Activated CD4-positive, alpha-beta T cell treated with anti-CD3 and anti-CD28 coated beads for 1 hour (primary cell): ENCODE measurements at regions not wholly inside any gene's neighbourhood (a gene's known extent, or its start where the extent isn't known, plus 50 kb on each side); places are given as distances from the start of the nearest gene placed in this dataset.
"Not testable (repeated sequence)": the region's sequence is repeated elsewhere in the genome, so short reads cannot be mapped to it uniquely, and the experiment has no call there.

ENCODE experiments used
- DNase-seq: peaks from one replicate; pipeline ENCODE4 v3.0.0-alpha.2; 2020

DNA sequence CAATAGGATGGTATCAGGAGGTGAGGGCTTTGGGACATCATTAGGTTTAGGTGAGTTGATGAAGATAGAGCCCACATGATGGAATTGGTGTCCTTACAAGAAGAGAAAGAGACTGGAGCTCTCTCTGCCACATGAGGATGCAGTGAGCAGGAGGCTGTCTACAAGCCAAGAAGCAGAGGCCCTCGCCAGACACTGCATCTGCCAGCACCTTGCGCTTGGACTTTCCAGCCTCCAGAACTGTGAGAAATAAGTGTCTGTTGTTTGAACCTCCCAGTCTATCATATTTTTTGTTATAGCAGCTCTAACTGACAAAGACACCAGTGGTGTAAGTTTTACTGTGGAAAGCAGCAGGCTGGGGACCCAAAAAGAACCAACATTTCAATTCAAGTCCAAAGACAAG is 571.1 kb upstream of the ID2 start:
- DNase-seq: no peak

DNA sequence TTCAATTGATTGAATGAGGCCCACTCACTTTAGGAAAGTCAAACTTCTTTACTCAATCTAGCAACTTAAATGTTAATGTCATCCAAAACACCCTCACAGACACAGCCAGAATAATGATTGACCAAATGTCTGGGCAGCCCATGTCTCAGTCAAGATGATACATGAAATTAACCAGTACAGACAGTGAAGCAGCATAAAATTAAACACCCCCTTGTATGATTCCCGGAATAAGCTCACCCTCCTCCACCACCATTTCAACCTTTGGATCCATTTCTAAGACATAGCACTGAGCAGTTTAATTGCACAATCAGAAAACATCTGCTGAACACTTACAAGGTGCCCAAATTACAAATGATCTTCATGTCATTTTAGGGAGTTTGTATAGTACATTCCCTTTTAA is 570.7 kb upstream of the ID2 start:
- DNase-seq: no peak

DNA sequence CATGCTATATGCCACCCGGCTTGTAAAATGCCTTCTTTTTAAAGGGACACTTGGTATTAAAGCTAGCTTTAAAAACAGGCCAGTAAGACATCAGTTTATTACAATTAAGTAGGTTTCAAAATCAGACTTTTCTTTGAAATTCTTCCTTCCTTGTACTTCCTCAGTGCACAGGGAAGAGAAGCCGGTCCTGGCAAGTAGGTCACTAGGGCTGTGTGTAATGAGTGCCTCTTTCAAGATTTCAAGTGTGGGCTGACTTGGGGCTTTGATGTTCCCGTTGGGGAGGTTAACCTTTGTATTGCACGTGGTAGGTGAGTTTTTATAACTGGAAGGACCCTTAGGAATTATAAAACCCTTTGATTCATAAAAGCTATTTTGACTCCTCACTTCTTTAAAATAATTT is 566.4 kb upstream of the ID2 start:
- no peak for DNase-seq

DNA sequence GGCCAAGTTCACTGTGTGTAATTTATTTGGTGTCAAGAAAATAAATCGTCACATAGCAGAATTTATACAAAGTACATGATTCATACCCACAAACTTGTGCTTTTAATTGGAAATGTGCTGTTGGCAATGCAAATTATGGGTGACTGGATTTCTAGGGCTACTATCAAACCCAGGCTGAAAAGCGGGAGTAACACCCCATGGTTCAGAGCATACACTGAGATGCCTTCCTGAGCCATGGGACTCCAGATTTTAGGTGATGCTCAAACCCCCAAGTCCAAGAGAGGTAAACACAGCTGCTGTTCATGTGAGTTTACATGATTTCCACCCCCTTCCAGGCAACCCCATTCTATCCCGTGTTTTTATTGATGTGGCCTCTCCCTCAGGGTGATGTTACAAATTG is 565.9 kb upstream of the ID2 start:
- DNase-seq: no peak

DNA sequence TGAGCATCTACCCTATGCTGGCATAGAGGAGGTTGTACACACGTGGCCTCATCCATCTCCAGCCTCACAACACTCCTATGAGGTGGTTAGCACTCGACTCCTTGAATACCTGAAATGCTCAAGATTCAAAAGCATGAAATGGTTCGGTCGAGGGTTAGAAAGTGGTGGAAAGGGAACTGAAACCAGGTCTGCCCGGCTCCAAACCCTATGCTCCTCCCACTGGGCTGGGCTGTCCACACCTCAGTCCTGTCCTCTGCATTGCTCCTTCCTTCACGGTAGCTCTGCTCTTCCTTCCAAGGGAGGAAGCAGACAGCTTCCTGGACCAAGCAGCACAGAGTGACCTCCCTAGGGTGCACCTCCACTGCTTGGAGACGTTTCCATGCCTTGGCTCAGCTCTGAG is 565.2 kb upstream of the ID2 start:
- no peak for DNase-seq

DNA sequence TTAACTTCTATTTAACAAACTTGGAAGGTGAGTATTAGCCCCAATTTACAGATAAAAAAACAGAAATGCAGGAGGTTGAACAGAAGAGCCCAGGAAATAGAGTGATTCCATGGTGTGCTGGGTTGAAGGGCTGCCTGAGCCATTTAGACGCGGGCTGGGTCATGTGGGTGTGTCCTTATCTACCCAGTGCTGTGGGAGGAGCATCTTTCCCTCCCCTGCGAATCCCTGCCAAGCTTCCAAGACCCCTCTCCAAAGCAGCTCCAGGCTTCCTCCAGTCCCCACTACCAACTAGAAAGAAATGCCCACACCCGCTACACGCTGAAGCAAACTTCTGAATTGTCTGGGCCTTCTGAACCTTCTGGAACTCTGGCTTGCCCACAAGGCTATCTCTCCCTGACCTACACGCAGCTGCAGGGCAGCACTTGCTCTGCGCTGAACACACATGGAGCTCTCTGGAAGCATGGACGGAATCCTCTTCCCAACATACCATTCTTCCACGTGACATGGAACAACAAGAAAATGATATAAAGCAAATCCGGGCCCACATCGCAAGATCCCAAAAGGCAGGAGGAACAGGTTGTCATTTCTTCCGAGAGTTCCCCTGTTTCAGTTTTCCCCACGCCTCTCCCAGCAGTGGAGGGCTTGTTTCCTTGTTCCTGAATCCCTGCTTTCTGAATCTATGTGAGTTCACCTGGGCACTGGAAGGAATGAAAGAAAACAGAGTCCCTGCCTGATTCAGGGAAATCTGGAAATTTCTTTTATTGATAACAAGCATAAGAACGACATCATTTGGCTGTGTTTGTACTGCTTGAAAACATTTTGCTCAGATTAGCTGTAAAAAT is 562.7 kb upstream of the ID2 start:
- DNase-seq: no peak

DNA sequence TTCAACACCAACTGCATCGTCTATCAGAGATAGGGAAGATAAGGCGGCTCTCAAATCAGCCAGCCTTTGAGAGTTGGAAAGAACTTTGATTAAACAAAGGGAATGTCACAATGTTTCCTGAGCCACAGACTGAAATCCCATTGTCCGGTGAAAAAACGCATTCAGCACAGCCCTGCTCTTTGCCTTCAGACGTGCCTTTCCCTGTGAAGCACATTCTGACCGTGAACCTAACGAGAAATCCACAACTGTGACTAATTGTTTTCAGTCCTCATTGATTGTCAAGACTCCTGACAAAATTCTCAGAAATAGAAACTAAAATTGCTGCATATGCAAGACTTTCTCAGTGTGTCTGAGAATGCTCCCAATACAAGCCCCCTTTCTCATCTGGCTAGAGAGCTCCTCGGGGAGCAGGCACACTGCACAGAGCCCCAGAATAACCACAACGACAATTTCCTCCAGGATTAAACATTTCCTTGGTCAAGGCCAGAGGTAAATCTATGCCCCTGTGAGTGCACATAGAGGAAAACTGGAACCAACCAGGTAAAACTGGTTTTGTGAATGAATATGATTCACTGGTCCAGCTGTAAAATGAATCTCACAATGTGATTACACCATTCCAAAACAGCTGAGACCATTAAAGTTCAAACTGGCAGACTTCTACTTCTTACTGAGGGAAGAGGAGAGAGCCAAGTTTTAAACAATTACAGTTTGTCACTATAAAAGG is 561.9 kb upstream of the ID2 start:
- DNase-seq: no peak

DNA sequence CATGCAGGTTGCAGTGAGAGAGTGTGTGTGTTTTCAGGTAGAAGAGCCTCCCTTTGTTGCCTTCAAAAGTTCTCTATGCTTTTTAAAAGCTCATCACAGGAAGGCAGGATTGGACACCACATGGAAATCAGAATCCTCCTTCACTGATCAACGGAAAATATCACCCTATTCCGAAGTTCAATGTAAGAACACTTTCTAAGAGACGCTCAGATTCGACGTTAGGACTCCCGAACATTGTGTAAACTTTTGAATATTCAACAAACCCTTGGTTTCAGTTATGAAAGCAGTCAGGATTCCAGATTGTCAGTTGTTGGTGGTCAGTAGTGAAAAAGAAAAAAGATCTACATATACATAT is 561.4 kb upstream of the ID2 start:
- DNase-seq: no peak

DNA sequence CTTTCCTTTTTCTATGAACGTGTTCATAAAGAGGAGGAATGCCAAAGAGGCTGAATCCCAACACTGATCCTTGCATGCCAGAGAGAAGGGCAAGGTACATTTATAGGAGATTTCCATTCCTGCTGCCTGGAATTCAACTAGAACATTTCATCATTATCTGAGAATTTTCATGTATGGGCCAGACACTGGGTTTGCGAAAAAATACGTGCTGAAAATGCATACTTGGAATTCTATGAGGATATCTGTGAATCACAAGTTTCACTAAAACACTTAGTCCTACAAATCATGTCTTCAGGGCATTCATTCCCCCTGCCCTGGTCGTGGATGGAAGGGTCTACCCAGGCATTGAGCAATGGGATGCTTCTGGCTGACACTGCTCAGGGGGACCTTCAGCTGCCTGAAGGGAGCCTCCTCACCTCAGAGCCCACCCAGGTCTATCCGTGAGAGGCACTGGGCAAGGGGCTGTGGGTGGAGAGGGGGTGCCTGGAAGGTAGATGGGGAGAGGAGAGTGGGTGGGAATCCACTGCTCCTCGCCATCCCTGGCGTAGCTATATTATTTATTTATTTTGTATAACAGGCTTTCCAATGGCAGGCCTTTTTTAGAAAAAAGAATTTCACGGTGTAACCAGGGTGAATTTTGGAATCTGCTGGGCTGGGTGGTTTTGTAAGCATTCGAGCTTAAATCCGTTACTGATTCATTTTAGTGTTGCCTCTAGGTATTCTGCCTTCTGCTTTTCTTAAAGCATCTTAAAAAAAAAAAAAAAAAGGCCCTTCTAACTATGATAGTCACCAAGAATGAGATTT is 560.6 kb upstream of the ID2 start:
- DNase-seq: no peak

DNA sequence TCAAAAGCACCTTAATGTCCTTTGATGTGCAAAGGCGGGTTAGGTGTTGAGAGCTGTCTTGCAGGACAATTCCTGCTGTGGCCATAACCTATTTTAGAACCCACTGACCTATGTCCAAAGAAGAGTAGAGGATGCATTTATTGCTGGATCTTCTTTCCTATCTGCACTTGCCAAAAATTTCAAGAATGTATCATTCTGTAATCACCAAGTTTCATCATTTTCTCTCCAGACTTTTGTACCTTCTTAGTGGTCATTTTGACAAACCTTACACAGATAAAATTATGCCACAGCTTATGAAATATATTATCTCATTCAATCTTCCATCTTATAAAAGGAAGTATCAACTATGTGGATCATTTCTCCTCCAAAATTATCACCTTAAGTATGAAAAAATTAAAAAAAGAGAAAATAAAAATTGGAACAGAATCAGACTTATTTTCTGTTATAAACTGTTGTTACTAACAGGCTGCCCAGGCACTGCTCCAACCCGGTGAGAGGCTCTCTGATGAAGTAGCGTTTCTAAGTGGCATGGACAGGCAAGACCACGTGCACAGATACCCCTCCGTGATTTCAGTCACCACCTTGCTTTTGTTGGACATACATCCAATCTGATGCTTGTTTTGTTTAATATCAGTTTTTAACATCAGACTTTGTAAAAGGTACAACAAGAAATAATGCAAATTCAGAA is 559.9 kb upstream of the ID2 start:
- DNase-seq: no peak

DNA sequence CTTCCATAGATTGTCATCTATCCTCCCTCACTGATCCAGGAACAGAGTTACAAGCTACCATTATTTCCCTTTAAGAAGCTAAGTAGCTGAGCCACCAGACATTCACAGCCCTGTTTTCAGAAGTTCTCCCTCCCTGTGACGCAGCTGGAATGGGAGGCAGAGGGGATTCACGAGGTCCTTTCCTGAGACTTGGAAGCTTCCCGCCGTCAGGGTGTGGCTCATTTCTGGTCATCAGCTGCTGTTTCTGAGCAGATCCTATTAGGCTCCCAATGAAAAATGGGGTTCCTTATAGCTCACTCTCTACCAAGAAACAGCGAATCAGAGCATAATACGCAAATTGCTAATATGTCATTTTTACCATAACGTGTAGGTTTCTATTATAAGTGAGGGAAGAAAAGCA is 559.3 kb upstream of the ID2 start:
- no peak for DNase-seq

DNA sequence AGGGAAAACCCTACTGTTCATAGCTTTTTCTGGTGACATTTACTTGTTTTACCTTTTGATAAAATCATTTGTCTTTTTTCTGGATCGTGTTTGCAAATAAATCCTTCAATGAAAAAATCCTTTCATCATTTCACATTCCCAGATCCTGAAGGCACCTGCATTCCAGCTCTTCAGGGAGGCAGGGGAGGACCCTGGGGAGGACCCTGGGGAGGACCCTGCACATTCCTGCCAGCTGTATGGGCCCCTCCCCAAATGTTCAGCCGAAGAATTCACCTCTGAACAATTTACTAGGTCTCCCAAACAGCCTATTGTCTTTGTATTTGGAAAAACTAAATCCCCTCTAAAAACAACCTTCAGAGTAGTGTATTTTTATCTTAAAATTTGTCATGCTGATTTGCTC is 558.4 kb upstream of the ID2 start:
- no peak for DNase-seq

DNA sequence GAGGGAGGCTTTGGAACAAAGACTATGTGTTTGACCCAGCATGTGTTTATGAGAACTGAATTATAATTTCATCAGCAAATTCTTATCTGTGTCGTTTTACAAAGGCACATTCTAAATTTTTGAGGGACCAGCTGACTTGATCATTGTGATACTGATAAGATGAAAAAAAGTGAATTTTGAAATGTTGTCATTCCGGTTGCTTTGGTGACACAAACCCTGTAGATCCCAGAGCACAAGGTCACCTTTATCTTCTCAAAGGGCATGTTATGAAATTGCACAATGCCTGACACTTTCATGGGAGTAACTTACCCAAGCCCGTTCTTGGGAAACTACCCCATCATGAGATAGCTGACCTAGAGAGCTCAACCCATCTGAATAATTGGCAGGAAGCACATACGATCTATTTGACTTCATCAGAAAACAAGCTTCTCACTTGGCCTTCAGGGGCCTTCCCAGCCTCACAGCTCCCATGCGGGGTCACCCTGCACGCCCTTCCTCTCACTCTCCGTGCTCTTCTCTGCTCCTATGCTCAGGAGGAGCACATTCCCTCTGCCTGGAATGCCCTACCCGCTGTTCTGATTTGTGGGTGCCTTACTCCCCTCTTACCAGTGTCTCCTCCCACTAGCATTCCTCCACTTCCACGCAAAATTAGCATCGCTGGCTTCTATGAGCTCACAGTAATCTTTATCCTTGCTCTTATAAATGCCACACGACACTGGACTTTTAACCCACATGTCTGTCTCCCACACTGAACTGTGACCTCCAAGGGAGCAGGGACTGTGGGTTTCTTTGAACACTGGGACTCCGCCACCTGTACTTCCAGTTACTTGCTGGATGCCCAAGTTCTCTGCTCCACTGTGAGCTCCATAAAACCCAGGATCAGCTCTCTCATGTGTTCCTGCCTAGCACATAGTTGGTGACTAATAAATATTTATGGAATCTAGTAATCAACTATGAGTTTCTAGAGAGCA is 555.8 kb upstream of the ID2 start:
- DNase-seq: no peak

DNA sequence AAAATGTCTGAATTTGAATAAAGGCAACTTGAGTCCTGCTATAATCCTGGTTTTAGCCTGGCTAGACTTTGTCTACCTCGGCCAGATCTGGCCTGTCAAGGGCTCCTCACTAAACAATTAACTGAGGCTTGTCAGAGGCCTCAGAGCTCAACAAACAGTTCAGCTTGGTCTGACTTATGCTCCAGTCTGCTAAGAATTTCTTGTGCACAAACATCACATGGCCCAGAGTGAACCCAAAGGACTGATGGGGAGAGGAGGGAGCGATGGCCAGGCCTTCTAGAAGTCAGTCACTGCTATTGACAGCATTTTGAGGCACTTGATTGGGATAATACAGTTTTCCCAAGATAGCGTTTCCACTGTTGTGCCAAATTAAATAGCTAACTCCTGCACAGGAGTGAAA is 555.1 kb upstream of the ID2 start:
- DNase-seq: no peak

DNA sequence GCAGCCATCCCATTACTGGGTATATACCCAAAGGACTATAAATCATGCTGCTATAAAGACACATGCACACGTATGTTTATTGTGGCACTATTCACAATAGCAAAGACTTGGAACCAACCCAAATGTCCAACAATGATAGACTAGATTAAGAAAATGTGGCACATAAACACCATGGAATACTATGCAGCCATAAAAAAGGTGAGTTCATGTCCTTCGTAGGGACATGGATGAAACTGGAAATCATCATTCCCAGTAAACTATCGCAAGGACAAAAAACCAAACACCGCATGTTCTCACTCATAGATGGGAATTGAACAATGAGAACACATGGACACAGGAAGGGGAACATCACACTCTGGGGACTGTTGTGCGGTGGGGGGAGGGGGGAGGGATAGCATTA is 550.4 kb upstream of the ID2 start:
- not testable (repeated sequence) for DNase-seq

DNA sequence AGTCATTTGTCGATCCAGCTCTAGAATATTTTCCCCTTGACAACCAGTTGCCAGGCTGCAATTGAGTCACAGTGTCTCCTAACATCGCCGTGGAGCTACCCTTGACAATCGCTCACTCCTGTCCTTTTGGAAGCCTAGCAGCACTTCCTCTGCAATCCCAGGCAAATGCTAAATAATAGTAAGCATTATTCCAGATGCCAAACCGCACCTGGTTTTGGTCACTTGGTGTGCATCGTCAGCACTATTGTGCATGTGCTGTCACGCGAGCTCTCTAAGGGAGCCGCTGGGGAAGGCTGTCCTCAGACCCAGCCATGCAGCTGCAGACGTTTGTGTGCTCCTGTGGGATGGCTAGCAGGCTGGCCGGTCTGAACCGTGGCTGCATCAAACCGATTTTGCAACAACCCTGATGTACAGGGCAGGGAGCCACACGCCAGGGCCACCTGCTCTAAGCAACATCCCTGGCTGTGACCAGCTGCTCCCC is 549.5 kb upstream of the ID2 start:
- DNase-seq: no peak

DNA sequence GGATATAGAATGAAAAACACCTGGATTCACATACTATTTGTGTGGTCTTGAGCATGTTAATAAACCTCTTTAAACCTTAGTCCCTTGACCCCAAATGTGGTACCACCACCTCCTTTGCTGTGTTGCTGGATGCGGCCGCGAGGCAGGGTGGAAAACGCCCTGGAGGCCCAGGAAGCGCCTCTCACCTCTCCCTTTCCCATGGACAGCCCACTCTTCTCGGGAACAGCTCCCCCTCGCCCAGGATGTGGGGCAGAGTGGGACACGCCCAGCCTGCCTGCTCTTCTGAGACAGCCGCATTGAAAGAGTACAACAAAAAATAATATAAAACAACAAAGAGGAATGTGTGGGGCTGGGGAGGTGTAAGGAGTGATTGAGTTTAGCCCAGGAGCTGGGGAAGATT is 549.0 kb upstream of the ID2 start:
- DNase-seq: no peak

DNA sequence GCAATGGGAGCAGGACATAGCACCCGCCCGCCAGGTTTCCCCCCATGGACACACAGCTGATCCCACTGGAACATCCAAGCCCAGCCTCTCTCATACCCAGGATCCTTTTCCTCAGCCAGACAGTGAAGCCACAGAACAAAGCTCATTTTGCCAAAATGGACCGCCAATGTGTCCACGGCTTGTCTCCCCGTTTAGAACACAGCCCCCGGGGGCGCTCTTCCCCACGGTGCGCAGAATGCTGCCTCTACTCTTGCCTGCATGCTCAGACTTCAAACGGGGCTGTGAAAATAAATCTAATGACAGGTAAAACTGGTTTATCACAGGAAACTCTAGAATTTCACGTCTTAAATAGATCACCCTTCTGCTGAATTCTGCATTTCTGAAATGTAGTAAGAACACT is 548.5 kb upstream of the ID2 start:
- DNase-seq: no peak

DNA sequence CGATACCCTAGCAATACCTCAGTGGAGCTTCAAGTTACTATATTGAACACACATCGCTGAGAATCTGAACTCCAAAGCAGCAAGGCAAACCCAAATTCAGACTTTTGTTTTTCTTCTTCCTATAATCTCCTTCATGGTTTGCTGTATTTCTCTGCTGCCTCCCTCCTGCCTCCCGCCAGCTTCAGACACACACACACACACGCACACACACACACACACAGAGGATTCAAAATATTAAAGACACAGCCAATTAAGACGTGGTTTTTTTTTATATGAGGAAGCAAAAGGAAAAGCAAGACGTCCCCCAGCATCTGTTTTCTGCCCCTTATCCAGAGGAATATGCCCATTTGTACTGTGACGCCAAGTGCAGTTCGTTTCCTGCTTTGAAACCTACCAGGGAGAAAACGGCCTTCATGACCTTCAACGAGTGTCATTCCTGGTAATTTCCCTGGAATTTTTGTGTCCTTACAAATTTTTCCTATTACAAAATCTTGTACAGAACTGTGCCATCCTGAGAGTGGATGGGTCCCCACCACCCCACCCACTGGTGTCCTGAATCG is 547.9 kb upstream of the ID2 start:
- DNase-seq: no peak

DNA sequence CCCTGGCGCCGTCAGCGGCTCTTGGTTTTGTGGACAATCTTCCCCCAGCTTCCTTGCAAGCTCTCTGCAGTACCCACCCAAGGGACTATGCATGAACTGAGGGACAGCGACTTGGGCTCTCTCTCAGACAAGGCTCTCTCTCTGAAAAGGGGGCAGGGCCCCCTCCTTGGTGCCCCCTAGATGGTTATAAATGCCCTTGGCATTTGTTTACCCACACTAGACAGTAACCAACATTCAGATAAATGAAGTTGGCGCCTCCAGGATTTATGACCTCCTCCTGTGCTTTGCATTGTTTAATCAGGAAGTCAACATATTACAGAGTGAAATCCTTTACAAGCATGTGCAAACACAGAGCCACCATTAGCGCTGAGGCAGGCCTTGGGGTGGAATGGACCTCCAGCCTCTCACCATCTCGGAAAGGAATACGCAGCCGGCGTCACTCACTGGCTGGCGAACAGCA is 547.4 kb upstream of the ID2 start:
- no peak for DNase-seq

DNA sequence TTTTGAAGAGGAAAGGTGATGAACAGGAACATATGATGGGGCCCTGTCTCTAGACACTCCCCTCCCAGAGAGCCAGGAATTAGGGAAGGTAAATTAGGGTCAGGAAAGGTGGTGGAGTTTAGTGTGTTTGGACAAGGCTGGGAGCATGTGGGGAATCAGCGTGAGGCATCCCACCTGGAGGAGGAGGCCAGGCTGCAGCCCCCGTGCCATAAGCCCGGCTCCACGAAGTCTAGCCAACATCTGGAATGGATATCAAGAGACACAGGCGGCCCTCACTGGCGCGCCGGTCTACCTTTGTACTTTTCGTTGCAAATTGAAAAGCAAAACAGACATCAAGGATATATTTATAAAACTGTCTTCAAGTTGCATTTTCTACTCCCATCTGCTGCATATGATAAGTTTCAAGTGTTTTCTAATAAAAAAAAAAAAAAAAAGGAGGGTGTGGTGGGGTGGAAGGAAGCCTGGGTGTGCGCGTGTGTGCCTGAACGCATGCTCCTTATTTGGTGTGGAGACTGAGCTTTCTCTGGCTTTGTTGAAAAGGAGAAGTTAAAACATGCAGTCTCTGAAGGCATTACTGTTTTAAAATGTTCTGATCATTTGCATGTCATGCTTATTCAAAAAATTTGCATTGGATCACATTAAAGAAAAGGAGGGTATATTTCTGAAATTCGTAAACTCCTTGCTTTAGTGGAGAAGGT is 546.7 kb upstream of the ID2 start:
- DNase-seq: no peak
